ENCODE measurements at regions not wholly inside any gene's neighbourhood (a gene's known extent, or its start where the extent isn't known, plus 50 kb on each side); places are given as distances from the start of the nearest gene placed in this dataset.
"Not testable (repeated sequence)": the region's sequence is repeated elsewhere in the genome, so short reads cannot be mapped to it uniquely, and the experiment has no call there.

GRCh38 chr20:19918965-19919329 is 98.2 kb upstream of the NAA20 start:
- Histone ChIP-seq H3K36me3 (no peaks in the 10 kb centered on the region), H3K9me3 (no peaks in the 10 kb centered on the region), H3K4me1 (peaks cover 0 to 10% of the 10 kb centered on the region in 2 donors), H3K27ac (no peak overlapping the region), H3K4me3 (no peak overlapping the region), H3K27me3 (no peaks in the 10 kb centered on the region)
- TF ChIP-seq CTCF (IDR thresholded peaks at IDR 0.05): no peak
- intact Hi-C loops (cut with DNase I): no loop called here
- DNase-seq (ENCODE audit: low spot score in 2 of 2): no peak

- no peak overlapping the region for H3K4me3 ChIP-seq
- H3K27ac ChIP-seq: no peak overlapping the region
- DNase-seq (ENCODE audit: low spot score in 2 of 2): peak in 1 of 2 donors; percentile 19
- H3K4me1 ChIP-seq: peaks cover 0 to 10% of the 10 kb centered on the region in 2 donors
- no peaks in the 10 kb centered on the region for H3K27me3 ChIP-seq
- TF ChIP-seq CTCF (IDR thresholded peaks at IDR 0.05): no peak
- no peaks in the 10 kb centered on the region for H3K9me3 ChIP-seq
- intact Hi-C loops (cut with DNase I): no loop called here
- no peaks in the 10 kb centered on the region for H3K36me3 ChIP-seq
Measured at GRCh38 chr20:19920381-19921138, 96.6 kb upstream of the NAA20 start.

GRCh38 chr20:19921284-19921793 is 95.8 kb upstream of the NAA20 start:
- Histone ChIP-seq H3K9me3 (no peaks in the 10 kb centered on the region), H3K4me3 (no peak overlapping the region), H3K27me3 (no peaks in the 10 kb centered on the region), H3K36me3 (no peaks in the 10 kb centered on the region), H3K27ac (no peak overlapping the region), H3K4me1 (peaks cover 0 to 10% of the 10 kb centered on the region in 2 donors)
- TF ChIP-seq CTCF (IDR thresholded peaks at IDR 0.05): no peak
- intact Hi-C loops (cut with DNase I): no loop called here
- DNase-seq (ENCODE audit: low spot score in 2 of 2): peak in 1 of 2 donors; percentile 64

- H3K4me3 ChIP-seq; H3K36me3 ChIP-seq; H3K4me1 ChIP-seq; H3K27me3 ChIP-seq; DNase-seq (ENCODE audit: low spot score in 2 of 2); H3K9me3 ChIP-seq; intact Hi-C loops (cut with DNase I); H3K27ac ChIP-seq: not testable (repeated sequence)
Measured at GRCh38 chr20:19921829-19922228, 95.3 kb upstream of the NAA20 start.

- Histone ChIP-seq H3K27me3 (no peaks in the 10 kb centered on the region), H3K9me3 (no peaks in the 10 kb centered on the region), H3K36me3 (no peaks in the 10 kb centered on the region), H3K27ac (no peak overlapping the region), H3K4me3 (no peak overlapping the region), H3K4me1 (peaks cover 0 to 2% of the 10 kb centered on the region in 2 donors)
- DNase-seq (ENCODE audit: low spot score in 2 of 2): peak in 1 of 2 donors; percentile 45
- intact Hi-C loops (cut with DNase I): no loop called here
- no peak for TF ChIP-seq CTCF (IDR thresholded peaks at IDR 0.05)
Measured at GRCh38 chr20:19922716-19923115, 94.4 kb upstream of the NAA20 start.

- Histone ChIP-seq H3K27me3 (no peaks in the 10 kb centered on the region), H3K4me1 (no peaks in the 10 kb centered on the region), H3K36me3 (no peaks in the 10 kb centered on the region), H3K9me3 (no peaks in the 10 kb centered on the region), H3K27ac (no peak overlapping the region), H3K4me3 (no peak overlapping the region)
- intact Hi-C loops (cut with DNase I): no loop called here
- no peak for DNase-seq (ENCODE audit: low spot score in 2 of 2)
- TF ChIP-seq CTCF (IDR thresholded peaks at IDR 0.05): no peak
Measured at GRCh38 chr20:19923762-19924161, 93.4 kb upstream of the NAA20 start.
